SK-N-SH treated with all-trans-retinoic acid at 6 μM for 48 hours (cell line): ENCODE measurements at regions not wholly inside any gene's neighbourhood (a gene's known extent, or its start where the extent isn't known, plus 50 kb on each side); places are given as distances from the start of the nearest gene placed in this dataset.

Experiments used
- CSDC2 ChIP-seq: fragments of 250-450 bp; sonication (Bioruptor Pico); IDR thresholded peaks from 2 replicates; pipeline ENCODE4 v1.5.0; 2020; ENCODE audit warnings: mild to moderate bottlenecking, moderate library complexity
- ZNF565 ChIP-seq: fragments of 450-650 bp; formaldehyde crosslinking; conservative IDR thresholded peaks from 2 replicates; pipeline ENCODE4 v1.5.0; 2020; ENCODE audit warnings: low read depth, mild to moderate bottlenecking, moderate library complexity
- TF ChIP-seq, protein P1 (sequence below): fragments of 250-450 bp; sonication (Bioruptor Pico); IDR thresholded peaks from 2 replicates; pipeline ENCODE4 v1.8.0; 2020; ENCODE audit warnings: mild to moderate bottlenecking, moderate library complexity, borderline replicate concordance
- TF ChIP-seq, protein P2 (sequence below): fragments of 250-450 bp; sonication (Bioruptor Pico); IDR thresholded peaks from 2 replicates; pipeline ENCODE4 v1.8.0; 2021; ENCODE audit warnings: low read depth, mild to moderate bottlenecking, moderate library complexity, borderline replicate concordance
- TF ChIP-seq, protein P3 (sequence below): fragments of 250-450 bp; sonication (Bioruptor Pico); IDR thresholded peaks from 2 replicates; pipeline ENCODE4 v1.5.1; 2020; ENCODE audit warnings: low read depth, mild to moderate bottlenecking, moderate library complexity

DNA sequence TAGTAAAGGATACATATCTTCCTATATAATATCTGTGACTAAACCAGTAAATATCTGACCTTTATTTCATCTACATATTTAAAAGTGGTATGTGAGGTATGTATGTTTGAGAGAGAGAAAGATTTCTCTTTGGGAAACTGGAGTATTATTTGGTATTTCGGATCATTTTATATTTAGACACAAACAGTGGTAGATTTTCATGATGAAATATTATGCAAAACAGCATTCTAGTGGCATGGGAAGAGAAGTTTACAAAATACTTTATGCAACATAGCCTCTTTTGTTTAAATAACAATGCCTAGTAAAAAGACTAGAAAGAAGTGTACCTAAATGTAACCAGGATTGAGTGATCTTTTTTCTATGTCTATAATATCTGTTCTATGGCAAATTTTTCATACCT, 98.6 kb upstream of the TMEM168 start:
- TF ChIP-seq CSDC2 (CRISPR knock-in tag), result no peak
- TF ChIP-seq ZNF565 (CRISPR knock-in tag), result no peak
- TF ChIP-seq, protein P1, sequence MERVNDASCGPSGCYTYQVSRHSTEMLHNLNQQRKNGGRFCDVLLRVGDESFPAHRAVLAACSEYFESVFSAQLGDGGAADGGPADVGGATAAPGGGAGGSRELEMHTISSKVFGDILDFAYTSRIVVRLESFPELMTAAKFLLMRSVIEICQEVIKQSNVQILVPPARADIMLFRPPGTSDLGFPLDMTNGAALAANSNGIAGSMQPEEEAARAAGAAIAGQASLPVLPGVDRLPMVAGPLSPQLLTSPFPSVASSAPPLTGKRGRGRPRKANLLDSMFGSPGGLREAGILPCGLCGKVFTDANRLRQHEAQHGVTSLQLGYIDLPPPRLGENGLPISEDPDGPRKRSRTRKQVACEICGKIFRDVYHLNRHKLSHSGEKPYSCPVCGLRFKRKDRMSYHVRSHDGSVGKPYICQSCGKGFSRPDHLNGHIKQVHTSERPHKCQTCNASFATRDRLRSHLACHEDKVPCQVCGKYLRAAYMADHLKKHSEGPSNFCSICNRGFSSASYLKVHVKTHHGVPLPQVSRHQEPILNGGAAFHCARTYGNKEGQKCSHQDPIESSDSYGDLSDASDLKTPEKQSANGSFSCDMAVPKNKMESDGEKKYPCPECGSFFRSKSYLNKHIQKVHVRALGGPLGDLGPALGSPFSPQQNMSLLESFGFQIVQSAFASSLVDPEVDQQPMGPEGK (CRISPR knock-in tag), result no peak
- TF ChIP-seq, protein P2, sequence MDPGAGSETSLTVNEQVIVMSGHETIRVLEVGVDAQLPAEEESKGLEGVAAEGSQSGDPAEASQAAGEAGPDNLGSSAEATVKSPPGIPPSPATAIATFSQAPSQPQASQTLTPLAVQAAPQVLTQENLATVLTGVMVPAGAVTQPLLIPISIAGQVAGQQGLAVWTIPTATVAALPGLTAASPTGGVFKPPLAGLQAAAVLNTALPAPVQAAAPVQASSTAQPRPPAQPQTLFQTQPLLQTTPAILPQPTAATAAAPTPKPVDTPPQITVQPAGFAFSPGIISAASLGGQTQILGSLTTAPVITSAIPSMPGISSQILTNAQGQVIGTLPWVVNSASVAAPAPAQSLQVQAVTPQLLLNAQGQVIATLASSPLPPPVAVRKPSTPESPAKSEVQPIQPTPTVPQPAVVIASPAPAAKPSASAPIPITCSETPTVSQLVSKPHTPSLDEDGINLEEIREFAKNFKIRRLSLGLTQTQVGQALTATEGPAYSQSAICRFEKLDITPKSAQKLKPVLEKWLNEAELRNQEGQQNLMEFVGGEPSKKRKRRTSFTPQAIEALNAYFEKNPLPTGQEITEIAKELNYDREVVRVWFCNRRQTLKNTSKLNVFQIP, result no peak
- TF ChIP-seq, protein P3, sequence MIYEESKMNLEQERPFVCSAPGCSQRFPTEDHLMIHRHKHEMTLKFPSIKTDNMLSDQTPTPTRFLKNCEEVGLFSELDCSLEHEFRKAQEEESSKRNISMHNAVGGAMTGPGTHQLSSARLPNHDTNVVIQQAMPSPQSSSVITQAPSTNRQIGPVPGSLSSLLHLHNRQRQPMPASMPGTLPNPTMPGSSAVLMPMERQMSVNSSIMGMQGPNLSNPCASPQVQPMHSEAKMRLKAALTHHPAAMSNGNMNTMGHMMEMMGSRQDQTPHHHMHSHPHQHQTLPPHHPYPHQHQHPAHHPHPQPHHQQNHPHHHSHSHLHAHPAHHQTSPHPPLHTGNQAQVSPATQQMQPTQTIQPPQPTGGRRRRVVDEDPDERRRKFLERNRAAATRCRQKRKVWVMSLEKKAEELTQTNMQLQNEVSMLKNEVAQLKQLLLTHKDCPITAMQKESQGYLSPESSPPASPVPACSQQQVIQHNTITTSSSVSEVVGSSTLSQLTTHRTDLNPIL (CRISPR knock-in tag), result no peak
